ENCODE measurements at regions not wholly inside any gene's neighbourhood (a gene's known extent, or its start where the extent isn't known, plus 50 kb on each side); places are given as distances from the start of the nearest gene placed in this dataset.

GRCh38 chr21:24969068-24969467 is 638.2 kb downstream of the MRPL39 start:
- DNase-seq (ENCODE audit: insufficient read length, low spot score) (no peak), FAIRE-seq (no peak)
- TF ChIP-seq POLR2AphosphoS5 (IDR thresholded peaks at IDR 0.05; ENCODE audit: low read depth, low read length) (no peak), TAF1 (IDR thresholded peaks at IDR 0.05; ENCODE audit: low read depth, low read length) (no peak), POLR2A (IDR thresholded peaks at IDR 0.05; ENCODE audit: low read depth, low read length) (no peak), POU2F2 (IDR thresholded peaks at IDR 0.05; ENCODE audit: low read depth, low read length) (no peak), SPI1 (IDR thresholded peaks at IDR 0.05; ENCODE audit: low read depth, low read length) (no peak)

GRCh38 chr21:24955275-24955961 is 651.9 kb downstream of the MRPL39 start:
- FAIRE-seq (peak; percentile 84), DNase-seq (ENCODE audit: insufficient read length, low spot score) (peak; percentile 5)
- TF ChIP-seq POLR2A (IDR thresholded peaks at IDR 0.05; ENCODE audit: low read depth, low read length) (no peak), POU2F2 (IDR thresholded peaks at IDR 0.05; ENCODE audit: low read depth, low read length) (peak; percentile 7; the same call in 1 of the 2 replicates)

GRCh38 chr21:24948186-24948585 is 659.1 kb downstream of the MRPL39 start:
- TF ChIP-seq POLR2AphosphoS5 (IDR thresholded peaks at IDR 0.05; ENCODE audit: low read depth, low read length) (no peak), POLR2A (IDR thresholded peaks at IDR 0.05; ENCODE audit: low read depth, low read length) (no peak), SPI1 (IDR thresholded peaks at IDR 0.05; ENCODE audit: low read depth, low read length) (no peak), TAF1 (IDR thresholded peaks at IDR 0.05; ENCODE audit: low read depth, low read length) (no peak), POU2F2 (IDR thresholded peaks at IDR 0.05; ENCODE audit: low read depth, low read length) (no peak), PAX5 (IDR thresholded peaks at IDR 0.05; ENCODE audit: insufficient read depth, low read length, severe bottlenecking) (no peak)
- DNase-seq (ENCODE audit: insufficient read length, low spot score) = no peak
- no peak for FAIRE-seq

- no peak for DNase-seq (ENCODE audit: insufficient read length, low spot score)
- no peak for TF ChIP-seq POLR2AphosphoS5 (IDR thresholded peaks at IDR 0.05; ENCODE audit: low read depth, low read length)
- no peak for TF ChIP-seq TAF1 (IDR thresholded peaks at IDR 0.05; ENCODE audit: low read depth, low read length)
- no peak for TF ChIP-seq SPI1 (IDR thresholded peaks at IDR 0.05; ENCODE audit: low read depth, low read length)
- TF ChIP-seq POU2F2 (IDR thresholded peaks at IDR 0.05; ENCODE audit: low read depth, low read length) = no peak
- no peak for TF ChIP-seq PAX5 (IDR thresholded peaks at IDR 0.05; ENCODE audit: insufficient read depth, low read length, severe bottlenecking)
- no peak for TF ChIP-seq POLR2A (IDR thresholded peaks at IDR 0.05; ENCODE audit: low read depth, low read length)
- no peak for FAIRE-seq
These were observed 661.4 kb downstream of the MRPL39 start for GRCh38 chr21:24945910-24946309.

- DNase-seq (ENCODE audit: insufficient read length, low spot score) = no peak
These were observed 665.7 kb downstream of the MRPL39 start for GRCh38 chr21:24941316-24942185.

DNA sequence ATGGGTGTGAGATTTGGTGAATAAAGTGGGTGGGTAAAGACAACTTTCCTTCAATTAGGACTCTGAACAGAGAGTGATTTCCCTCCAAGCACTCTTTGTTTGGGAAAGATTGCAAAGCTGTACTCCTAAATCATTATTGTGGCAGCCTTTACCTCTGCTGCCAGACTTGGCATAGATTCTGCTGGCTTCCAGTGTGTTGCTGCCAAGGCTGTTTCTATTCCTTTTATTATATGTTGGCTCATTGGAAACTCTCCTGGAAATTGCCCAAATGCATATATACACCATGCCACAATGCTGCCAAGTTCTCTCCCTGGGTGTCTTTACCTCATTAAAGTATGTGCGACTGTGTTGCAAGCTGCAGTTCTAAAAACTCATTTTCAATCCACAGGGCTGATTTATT is 668.0 kb downstream of the MRPL39 start:
- FAIRE-seq (no peak), DNase-seq (ENCODE audit: insufficient read length, low spot score) (no peak)
- TF ChIP-seq PAX5 (IDR thresholded peaks at IDR 0.05; ENCODE audit: insufficient read depth, low read length, severe bottlenecking) (no peak), POU2F2 (IDR thresholded peaks at IDR 0.05; ENCODE audit: low read depth, low read length) (no peak), POLR2AphosphoS5 (IDR thresholded peaks at IDR 0.05; ENCODE audit: low read depth, low read length) (no peak), POLR2A (IDR thresholded peaks at IDR 0.05; ENCODE audit: low read depth, low read length) (no peak), SPI1 (IDR thresholded peaks at IDR 0.05; ENCODE audit: low read depth, low read length) (no peak), TAF1 (IDR thresholded peaks at IDR 0.05; ENCODE audit: low read depth, low read length) (no peak)

More at GRCh38 chr21:24941316-24942185, 665.7 kb downstream of the MRPL39 start:
- no peak for FAIRE-seq
- TF ChIP-seq POLR2AphosphoS5 (IDR thresholded peaks at IDR 0.05; ENCODE audit: low read depth, low read length) (no peak), TAF1 (IDR thresholded peaks at IDR 0.05; ENCODE audit: low read depth, low read length) (no peak), POU2F2 (IDR thresholded peaks at IDR 0.05; ENCODE audit: low read depth, low read length) (no peak), PAX5 (IDR thresholded peaks at IDR 0.05; ENCODE audit: insufficient read depth, low read length, severe bottlenecking) (no peak), SPI1 (IDR thresholded peaks at IDR 0.05; ENCODE audit: low read depth, low read length) (no peak), POLR2A (IDR thresholded peaks at IDR 0.05; ENCODE audit: low read depth, low read length) (no peak)

GRCh38 chr21:24938573-24938972 is 668.7 kb downstream of the MRPL39 start:
- FAIRE-seq (no peak), DNase-seq (ENCODE audit: insufficient read length, low spot score) (no peak)
- TF ChIP-seq POLR2A (IDR thresholded peaks at IDR 0.05; ENCODE audit: low read depth, low read length) (no peak), SPI1 (IDR thresholded peaks at IDR 0.05; ENCODE audit: low read depth, low read length) (no peak), POLR2AphosphoS5 (IDR thresholded peaks at IDR 0.05; ENCODE audit: low read depth, low read length) (no peak), POU2F2 (IDR thresholded peaks at IDR 0.05; ENCODE audit: low read depth, low read length) (no peak), TAF1 (IDR thresholded peaks at IDR 0.05; ENCODE audit: low read depth, low read length) (no peak), PAX5 (IDR thresholded peaks at IDR 0.05; ENCODE audit: insufficient read depth, low read length, severe bottlenecking) (no peak)

DNA sequence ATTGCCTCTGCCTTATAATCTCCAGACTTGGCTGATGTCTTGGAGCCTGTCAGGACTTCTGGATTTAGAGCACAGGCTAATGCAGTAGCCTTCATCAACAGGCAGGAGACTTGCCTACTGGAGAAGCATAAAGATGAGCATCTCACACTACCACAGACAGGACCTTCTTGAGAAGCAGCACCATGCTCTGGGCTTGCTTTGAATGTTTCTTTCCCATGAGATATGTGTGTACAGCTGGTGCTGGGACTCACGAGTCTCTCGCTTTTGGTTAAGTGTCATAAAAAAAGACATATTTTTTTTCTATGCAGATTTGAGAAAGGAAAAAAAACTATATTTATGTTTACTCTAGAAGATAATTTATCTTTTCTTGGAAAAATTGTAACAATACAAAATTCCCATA is 671.3 kb downstream of the MRPL39 start:
- DNase-seq (ENCODE audit: insufficient read length, low spot score) (no peak), FAIRE-seq (no peak)
- TF ChIP-seq SPI1 (IDR thresholded peaks at IDR 0.05; ENCODE audit: low read depth, low read length) (no peak), POU2F2 (IDR thresholded peaks at IDR 0.05; ENCODE audit: low read depth, low read length) (no peak), POLR2AphosphoS5 (IDR thresholded peaks at IDR 0.05; ENCODE audit: low read depth, low read length) (no peak), PAX5 (IDR thresholded peaks at IDR 0.05; ENCODE audit: insufficient read depth, low read length, severe bottlenecking) (no peak)

GRCh38 chr21:24910591-24910990 is 696.7 kb downstream of the MRPL39 start:
- DNase-seq (ENCODE audit: insufficient read length, low spot score) (no peak), FAIRE-seq (no peak)
- TF ChIP-seq SPI1 (IDR thresholded peaks at IDR 0.05; ENCODE audit: low read depth, low read length) (no peak), POLR2AphosphoS5 (IDR thresholded peaks at IDR 0.05; ENCODE audit: low read depth, low read length) (no peak), TAF1 (IDR thresholded peaks at IDR 0.05; ENCODE audit: low read depth, low read length) (no peak), PAX5 (IDR thresholded peaks at IDR 0.05; ENCODE audit: insufficient read depth, low read length, severe bottlenecking) (no peak), POU2F2 (IDR thresholded peaks at IDR 0.05; ENCODE audit: low read depth, low read length) (no peak), POLR2A (IDR thresholded peaks at IDR 0.05; ENCODE audit: low read depth, low read length) (no peak)
